Left colon (tissue), 2 donors: ENCODE measurements at regions not wholly inside any gene's neighbourhood (a gene's known extent, or its start where the extent isn't known, plus 50 kb on each side); places are given as distances from the start of the nearest gene placed in this dataset.

ENCODE experiments used
- ATAC-seq: fragments of 200-7000 bp; cut with Tn5 transposase; one replicate; pipeline ENCODE4 v1.9.1; 2020; ENCODE audit warnings: mild to moderate bottlenecking, moderate library complexity
- DNase-seq, 2 donors: peaks; one replicate each; pipeline ENCODE4 v3.0.0-alpha.2; 2020
- intact Hi-C, 2 donors: fragments of 100-400 bp; cut with DNase I in 1 of 2; cut with micrococcal nuclease in 1 of 2; formaldehyde crosslinking; loops; one replicate each; pipeline versions ENCODE4 v1.11.2 to v1.14.0; 2022; cut with DNase I, micrococcal nuclease
- donor health status: DM: no; HTN: no; CAD: no.
- donor health status: DM: yes; HTN: yes; CAD: no.

GRCh38 chr3:194007592-194008337 is 128.2 kb upstream of the HES1 start:
- ATAC-seq, result no peak
- no peak for DNase-seq
- intact Hi-C loops, result no loop called here

DNA sequence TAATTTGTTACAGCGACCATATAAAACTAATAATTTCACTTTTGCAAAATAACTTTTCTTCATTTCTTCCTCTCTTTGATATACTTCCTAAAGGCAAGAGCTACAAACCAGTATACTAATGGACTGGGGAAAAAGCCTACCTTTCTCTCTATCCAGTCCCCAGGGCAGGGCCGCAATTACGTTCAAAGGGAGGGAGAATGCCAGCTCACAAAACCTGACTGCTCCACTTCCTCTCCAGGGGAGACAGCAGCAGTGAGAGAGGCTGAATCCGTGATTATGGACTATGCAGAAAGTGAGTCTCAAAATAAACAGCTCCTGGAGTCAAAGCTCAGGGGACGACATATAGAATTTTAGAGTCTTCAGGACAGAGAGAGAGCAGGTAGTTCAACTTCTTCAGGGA is 126.9 kb upstream of the HES1 start:
- intact Hi-C loops, result no loop called here
- no peak for DNase-seq

GRCh38 chr3:194009892-194010533 is 125.9 kb upstream of the HES1 start:
- DNase-seq (no peak), ATAC-seq (no peak)
- intact Hi-C loops, result no loop called here

More for the DNA sequence above, 126.9 kb upstream of the HES1 start:
- ATAC-seq, result peak; percentile 72

DNA sequence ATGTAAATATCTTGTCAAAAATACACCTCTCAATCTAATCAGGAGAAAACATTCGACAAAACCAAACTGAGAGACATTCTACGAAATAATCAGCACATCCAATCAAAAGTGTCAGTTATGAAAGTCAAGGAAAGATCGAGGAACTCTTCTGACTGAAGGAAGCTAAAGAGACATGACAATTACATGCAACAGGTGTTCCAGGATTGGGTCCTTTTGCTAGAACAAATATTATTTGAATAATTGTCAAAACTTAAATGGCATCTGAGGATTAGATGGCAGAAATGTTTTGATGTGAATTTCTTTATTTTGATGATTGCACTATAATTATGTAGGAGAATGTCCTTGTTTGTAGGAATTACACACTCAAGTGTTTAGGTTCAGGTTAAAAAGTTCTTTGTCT is 124.1 kb upstream of the HES1 start:
- intact Hi-C loops, result no loop called here
- ATAC-seq (no peak), DNase-seq (no peak)

GRCh38 chr3:194013928-194014327 is 122.0 kb upstream of the HES1 start:
- no peak for ATAC-seq
- intact Hi-C loops, result no loop called here
- no peak for DNase-seq

DNA sequence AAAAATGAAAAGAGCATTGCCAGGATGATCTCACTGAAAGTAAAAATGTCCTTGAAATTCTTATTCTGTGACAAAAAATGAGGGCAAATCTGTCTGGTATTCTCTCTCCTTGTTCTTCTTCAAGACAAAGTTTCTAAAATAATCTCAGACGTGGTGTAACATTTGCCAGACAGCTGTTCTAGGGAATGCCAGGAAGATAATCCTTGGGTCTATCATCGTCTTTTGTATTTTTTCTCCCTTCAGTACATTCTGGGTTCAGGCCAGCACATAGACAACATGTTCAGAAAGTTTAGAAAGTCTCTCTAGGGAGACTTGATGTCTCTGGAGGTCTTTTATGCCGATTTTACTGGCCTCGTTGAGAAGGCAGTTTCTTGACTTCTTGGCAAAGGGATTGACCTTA is 121.2 kb upstream of the HES1 start:
- ATAC-seq (no peak), DNase-seq (no peak)
- intact Hi-C loops, result no loop called here

GRCh38 chr3:194019398-194020165 is 116.4 kb upstream of the HES1 start:
- DNase-seq (no peak), ATAC-seq (no peak)
- intact Hi-C loops, result no loop called here

GRCh38 chr3:194022052-194022451 is 113.9 kb upstream of the HES1 start:
- ATAC-seq (no peak), DNase-seq (no peak)
- intact Hi-C loops, result no loop called here

DNA sequence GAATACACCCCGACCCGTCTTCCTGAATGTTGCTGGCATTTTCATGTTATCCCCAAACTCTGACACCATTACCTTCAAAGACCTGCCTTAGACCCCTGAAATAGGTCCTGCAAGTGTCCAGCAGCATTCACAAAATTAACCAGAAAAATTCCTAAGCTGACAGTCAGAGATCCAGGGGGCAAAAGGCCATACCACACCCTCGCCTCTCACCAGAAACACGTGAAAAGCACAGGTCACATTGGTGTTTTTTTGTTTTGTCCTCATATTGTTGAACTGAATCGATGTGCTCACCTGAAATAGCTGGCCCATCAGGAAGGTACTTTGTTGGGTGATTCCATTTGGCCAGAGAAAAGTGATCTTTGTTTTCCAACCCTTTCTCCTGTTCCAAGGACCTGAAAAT is 113.1 kb upstream of the HES1 start:
- ATAC-seq (no peak), DNase-seq (no peak)
- intact Hi-C loops, result no loop called here

DNA sequence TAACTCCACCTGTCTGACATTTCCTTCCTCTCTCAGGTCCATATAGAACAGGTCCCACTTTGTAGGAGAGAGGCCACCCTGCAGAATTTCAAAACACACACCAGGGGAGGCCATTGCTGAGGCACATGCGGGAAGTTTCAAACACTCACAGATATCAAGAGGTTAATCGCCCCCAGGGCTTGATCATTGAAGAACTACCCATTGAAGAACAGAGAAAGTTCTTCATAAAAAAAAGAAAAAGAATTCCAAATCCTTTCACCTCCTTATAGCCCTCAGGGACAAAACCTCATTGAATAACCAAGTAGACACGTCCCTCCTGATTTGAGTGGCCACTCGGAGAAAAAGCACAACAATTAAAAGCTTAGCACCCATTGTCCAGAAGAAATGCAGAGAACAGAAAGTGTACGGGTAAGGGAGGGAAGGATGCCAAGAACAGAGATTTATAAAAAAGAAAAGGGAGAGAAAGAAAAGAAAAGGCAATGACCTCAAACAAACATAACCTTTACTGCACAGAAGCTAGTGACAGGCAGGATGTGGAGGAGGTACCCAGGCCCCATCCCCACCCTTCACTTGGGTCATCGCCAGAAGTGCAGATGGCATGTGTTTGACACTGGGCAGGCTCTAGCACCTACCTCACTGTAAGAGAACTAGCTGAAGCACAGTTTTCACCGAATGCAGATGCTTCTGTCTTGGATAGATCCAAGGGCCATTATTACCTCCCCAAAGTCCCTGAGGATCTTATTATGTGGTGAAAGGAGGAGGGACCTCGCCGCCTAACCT is 112.3 kb upstream of the HES1 start:
- intact Hi-C loops, result no loop called here
- peak; percentile 64 for ATAC-seq
- DNase-seq, result no peak

- DNase-seq, result no peak
- ATAC-seq, result no peak
- intact Hi-C loops, result no loop called here
Measured at GRCh38 chr3:194025119-194025518, 110.8 kb upstream of the HES1 start.

DNA sequence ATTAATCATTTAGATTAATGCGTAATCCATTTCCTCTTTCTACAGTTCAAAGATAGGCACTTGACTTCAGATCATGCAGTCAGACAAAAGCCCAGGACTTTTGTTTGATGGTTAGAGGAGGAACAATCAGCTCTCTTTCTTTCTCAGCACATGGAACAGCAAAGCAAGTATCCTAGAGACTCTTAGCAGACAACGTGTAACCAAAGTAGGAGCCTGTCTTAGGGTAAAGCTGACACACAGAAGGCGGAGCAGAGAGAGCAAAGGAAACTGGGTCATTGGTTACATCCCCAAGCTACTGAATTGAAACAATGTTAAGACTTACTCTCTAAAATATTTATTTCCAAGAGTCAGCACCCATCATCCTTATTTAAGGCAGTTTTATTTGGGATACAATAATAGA is 110.0 kb upstream of the HES1 start:
- no peak for ATAC-seq
- intact Hi-C loops, result no loop called here
- DNase-seq, result no peak

GRCh38 chr3:194028434-194029004 is 107.4 kb upstream of the HES1 start:
- ATAC-seq (no peak), DNase-seq (no peak)
- intact Hi-C loops, result no loop called here

- DNase-seq, result no peak
- intact Hi-C loops, result no loop called here
- peak; percentile 54 for ATAC-seq
Measured at GRCh38 chr3:194029846-194030245, 106.1 kb upstream of the HES1 start.

GRCh38 chr3:194030372-194030771 is 105.6 kb upstream of the HES1 start:
- no peak for ATAC-seq

GRCh38 chr3:194031349-194031748 is 104.6 kb upstream of the HES1 start:
- intact Hi-C loops, result no loop called here
- ATAC-seq, result no peak
- DNase-seq, result no peak

More at GRCh38 chr3:194030372-194030771, 105.6 kb upstream of the HES1 start:
- DNase-seq, result peak in 1 of 2 donors; percentile 50
- intact Hi-C loops, result no loop called here

- no peak for DNase-seq
- ATAC-seq, result no peak
Measured at GRCh38 chr3:194031867-194032635, 103.9 kb upstream of the HES1 start.

DNA sequence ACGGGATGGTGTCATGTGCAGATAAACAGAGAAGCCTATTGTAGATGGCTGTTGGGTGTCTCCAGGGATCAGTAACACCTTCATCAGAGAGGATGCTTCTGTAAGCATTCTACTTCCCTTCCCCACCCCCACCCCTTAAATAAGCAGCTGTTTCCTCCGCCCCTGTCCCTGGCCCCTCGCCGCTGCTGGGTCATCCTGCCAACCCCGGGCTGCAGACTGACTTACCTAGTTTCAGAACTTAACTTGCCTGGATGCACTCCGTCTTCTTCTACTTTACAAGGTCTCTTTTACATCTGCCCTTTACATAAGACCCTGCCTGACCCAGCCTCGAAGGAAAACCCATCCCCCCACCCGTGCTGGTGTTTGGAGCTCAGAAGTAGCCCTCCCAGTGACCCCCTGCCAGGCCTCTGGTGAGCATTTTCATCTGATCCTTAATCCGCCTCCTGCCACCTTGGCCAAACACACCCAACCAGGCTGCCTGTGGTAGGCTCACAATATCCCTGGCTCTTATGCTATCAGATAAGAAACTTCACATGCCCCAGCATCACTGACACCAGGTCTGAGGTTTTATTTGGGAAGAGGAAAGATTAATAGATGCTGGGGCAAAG is 103.0 kb upstream of the HES1 start:
- intact Hi-C loops, result no loop called here
- DNase-seq, result no peak
- ATAC-seq, result no peak

More at GRCh38 chr3:194031867-194032635, 103.9 kb upstream of the HES1 start:
- intact Hi-C loops, result no loop called here
